Pancreas (tissue), 10 donors: ENCODE measurements at regions not wholly inside any gene's neighbourhood (a gene's known extent, or its start where the extent isn't known, plus 50 kb on each side); places are given as distances from the start of the nearest gene placed in this dataset.

Source experiments
- ATAC-seq, 4 donors: fragments of 200-7000 bp; cut with Tn5 transposase; one replicate each; pipeline versions ENCODE4 v1.8.0 to v1.9.1; 2020; ENCODE audit warnings: mild to moderate bottlenecking in 4 of 4, moderate library complexity in 4 of 4
- DNase-seq, 6 donors: peaks; one replicate each; pipeline ENCODE4 v3.0.0-alpha.2; 2020
- FAIRE-seq: peaks from 2 replicates; lab custom pipeline; 2012; peaks lifted over from hg19 to GRCh38; lab: Jason Lieb, UNC
- H3K27ac ChIP-seq, 4 donors: fragments of 200-600 bp; sonication (generic); 1 replicate in 3 of 4; 2 replicates in 1 of 4; pipeline versions ENCODE4 v1.5.0 to v1.8.0; 2020
- H3K27me3 ChIP-seq, 4 donors: fragments of 200-600 bp; one replicate each; pipeline ENCODE4 v1.8.0; 2021
- H3K36me3 ChIP-seq, 3 donors: fragments of 200-600 bp; sonication (generic) in 1 of 3; one replicate each; pipeline versions ENCODE4 v1.5.0 to v1.8.0; 2020 to 2021
- H3K4me1 ChIP-seq, 3 donors: fragments of 200-600 bp; one replicate each; pipeline ENCODE4 v1.8.0; 2021
- H3K4me3 ChIP-seq, 4 donors: fragments of 200-600 bp; sonication (generic) in 2 of 4; one replicate each; pipeline versions ENCODE4 v1.5.0 to v1.8.0; 2020 to 2021
- H3K9me3 ChIP-seq, 4 donors: fragments of 200-600 bp; one replicate each; pipeline ENCODE4 v1.8.0; 2021
- CTCF ChIP-seq, 4 donors: fragments of 200-600 bp; sonication (generic) in 3 of 4; IDR thresholded peaks; one replicate each; pipeline versions ENCODE4 v1.5.0 to v1.8.0; 2021; ENCODE audit warnings: antibody characterized with exemption in 4 of 4
- WGBS, 2 donors: extraction: QIAGEN DNeasy Blood & Tissue Kit; methylation state at CpG; one replicate each; pipeline ENCODE4 v1.1.7; 2013; 5-methylcytosine and 5-hydroxymethylcytosine counted together
- intact Hi-C, 3 donors: fragments of 100-400 bp; cut with DNase I; formaldehyde crosslinking; loops; one replicate each; pipeline versions ENCODE4 v1.11.1 to v1.14.2; 2022
- donor health status: healthy with polysubstance abuse.
- donor health status: DM: no; HTN: no; CAD: no; lungs with moderate emphysema.
- donor health status: DM: no; HTN: no; CAD: no.
- donor health status: control.
- donor health status: control.
- donor health status: Bipolar disorder and iron deficiency.
- donor health status: DM: yes; HTN: yes; CAD: no.
- donor health status: DM: no; HTN: no; CAD: no.
- donor health status: DM: no; HTN: no; CAD: no.
- donor health status: DM: yes; HTN: yes; CAD: no.

DNA sequence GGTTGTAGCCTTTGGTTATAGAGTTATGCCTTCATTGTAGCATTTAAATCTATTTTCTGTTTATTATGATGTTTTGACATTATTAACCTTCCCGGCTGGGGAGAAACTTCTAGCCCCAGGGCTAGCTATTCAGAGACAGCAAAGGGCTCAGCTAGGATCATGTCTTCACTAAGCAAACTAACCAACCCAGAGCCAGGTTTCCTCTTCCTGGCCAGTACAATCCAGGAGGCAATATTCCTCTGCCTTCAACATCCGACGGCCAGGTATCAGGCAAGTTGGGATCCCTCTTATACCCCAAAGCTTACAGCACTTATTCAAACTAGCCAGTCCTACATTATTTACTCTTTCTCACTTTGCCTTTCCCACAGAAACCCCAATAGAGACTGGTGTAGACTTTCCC lies 1060.7 kb upstream of the GHITM start:
- Histone ChIP-seq H3K27ac (no peak overlapping the region), H3K4me1 (no peaks in the 10 kb centered on the region), H3K9me3 (no peaks in the 10 kb centered on the region), H3K27me3 (no peaks in the 10 kb centered on the region), H3K36me3 (no peaks in the 10 kb centered on the region), H3K4me3 (no peak overlapping the region)
- intact Hi-C loops, result no loop called here
- FAIRE-seq, result no peak
- no peak for ATAC-seq
- no peak for TF ChIP-seq CTCF (IDR thresholded peaks at IDR 0.05)
- no peak for DNase-seq
- 57 to 75% methylated on average over 3 of the region's 3 CpGs for WGBS, 2 donors

- no peak overlapping the region for H3K27ac ChIP-seq
- H3K36me3 ChIP-seq, result no peaks in the 10 kb centered on the region
- intact Hi-C loops, result no loop called here
- H3K4me1 ChIP-seq, result no peaks in the 10 kb centered on the region
- TF ChIP-seq CTCF (IDR thresholded peaks at IDR 0.05), result no peak
- no peak for ATAC-seq
- H3K27me3 ChIP-seq, result no peaks in the 10 kb centered on the region
- no peak for DNase-seq
- FAIRE-seq, result no peak
- H3K4me3 ChIP-seq, result no peak overlapping the region
- peaks cover 0 to 3% (median 0%) of the 10 kb centered on the region in 4 donors for H3K9me3 ChIP-seq
These were observed 1055.5 kb upstream of the GHITM start for GRCh38 chr10:83083831-83084230.

DNA sequence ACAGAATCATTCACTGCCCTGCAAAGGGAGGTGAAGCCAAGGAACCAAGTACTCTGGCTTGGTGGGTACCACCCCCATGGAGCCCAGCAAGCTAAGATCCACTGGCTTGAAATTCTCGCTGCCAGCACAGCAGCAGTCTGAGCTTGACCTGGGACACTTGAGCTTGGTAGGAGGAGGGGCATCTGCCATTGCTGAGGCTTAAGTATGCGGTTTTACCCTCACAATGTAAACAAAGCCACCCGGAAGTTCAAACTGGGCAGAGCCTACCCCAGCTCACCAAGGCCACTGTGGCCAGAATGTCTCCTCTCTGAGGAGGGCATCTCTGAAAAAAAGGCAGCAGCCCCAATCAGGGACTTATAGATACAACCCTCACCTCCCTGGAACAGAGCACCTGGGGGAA lies 1050.0 kb upstream of the GHITM start:
- H3K9me3 ChIP-seq, result peaks cover 0 to 3% (median 0%) of the 10 kb centered on the region in 4 donors
- 39 to 51% methylated on average over 3 of the region's 3 CpGs for WGBS, 2 donors
- ATAC-seq (no peak), FAIRE-seq (no peak), DNase-seq (no peak)
- intact Hi-C loops, result no loop called here
- H3K27ac ChIP-seq, result no peak overlapping the region
- no peak overlapping the region for H3K4me3 ChIP-seq
- TF ChIP-seq CTCF (IDR thresholded peaks at IDR 0.05), result no peak
- H3K4me1 ChIP-seq, result no peaks in the 10 kb centered on the region
- no peaks in the 10 kb centered on the region for H3K27me3 ChIP-seq
- no peaks in the 10 kb centered on the region for H3K36me3 ChIP-seq

DNA sequence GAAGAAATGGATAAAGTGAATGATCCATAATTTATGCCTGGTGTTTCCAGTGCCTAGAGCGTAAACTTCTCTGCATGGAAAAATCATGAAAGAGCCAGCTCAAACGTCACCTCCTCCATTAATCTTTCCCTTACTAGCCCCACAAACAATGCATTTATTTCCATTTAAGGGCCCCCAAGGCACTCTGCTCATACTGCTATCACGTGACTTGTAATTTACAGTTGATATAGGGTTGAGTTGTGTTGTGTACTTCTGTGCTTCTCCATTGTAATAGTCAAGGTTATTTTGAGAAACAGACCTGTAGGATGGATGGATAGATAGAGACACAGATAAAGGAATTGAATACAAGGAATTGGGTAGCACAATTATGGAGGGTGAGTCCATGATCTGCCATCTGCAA lies 1034.7 kb upstream of the GHITM start:
- no peaks in the 10 kb centered on the region for H3K36me3 ChIP-seq
- DNase-seq, result no peak
- no peaks in the 10 kb centered on the region for H3K4me1 ChIP-seq
- intact Hi-C loops, result no loop called here
- 52 to 53% methylated on average over 3 of the region's 3 CpGs for WGBS, 2 donors
- no peak overlapping the region for H3K4me3 ChIP-seq
- H3K9me3 ChIP-seq, result no peaks in the 10 kb centered on the region
- H3K27ac ChIP-seq, result no peak overlapping the region
- FAIRE-seq, result no peak
- ATAC-seq, result no peak
- no peaks in the 10 kb centered on the region for H3K27me3 ChIP-seq
- TF ChIP-seq CTCF (IDR thresholded peaks at IDR 0.05), result no peak

- H3K4me3 ChIP-seq, result no peak overlapping the region
- H3K4me1 ChIP-seq, result no peaks in the 10 kb centered on the region
- no peak for FAIRE-seq
- no peak for ATAC-seq
- DNase-seq, result peak in 2 of 6 donors; percentile 24 to 32
- WGBS, 2 donors, result 63 to 70% methylated on average over 7 of the region's 7 CpGs
- no peak for TF ChIP-seq CTCF (IDR thresholded peaks at IDR 0.05)
- H3K27ac ChIP-seq, result no peak overlapping the region
- H3K9me3 ChIP-seq, result no peaks in the 10 kb centered on the region
- H3K27me3 ChIP-seq, result no peaks in the 10 kb centered on the region
- H3K36me3 ChIP-seq, result no peaks in the 10 kb centered on the region
- intact Hi-C loops, result no loop called here
These were observed 1030.6 kb upstream of the GHITM start for GRCh38 chr10:83108565-83109333.
